HG03460 (cell line): ENCODE measurements at regions not wholly inside any gene's neighbourhood (a gene's known extent, or its start where the extent isn't known, plus 50 kb on each side); places are given as distances from the start of the nearest gene placed in this dataset.

Source experiments
- ATAC-seq: cut with Tn5 transposase; IDR thresholded peaks from one replicate; pipeline ENCODE4 v1.9.1; 2021; ENCODE audit not compliant: unreplicated experiment

DNA sequence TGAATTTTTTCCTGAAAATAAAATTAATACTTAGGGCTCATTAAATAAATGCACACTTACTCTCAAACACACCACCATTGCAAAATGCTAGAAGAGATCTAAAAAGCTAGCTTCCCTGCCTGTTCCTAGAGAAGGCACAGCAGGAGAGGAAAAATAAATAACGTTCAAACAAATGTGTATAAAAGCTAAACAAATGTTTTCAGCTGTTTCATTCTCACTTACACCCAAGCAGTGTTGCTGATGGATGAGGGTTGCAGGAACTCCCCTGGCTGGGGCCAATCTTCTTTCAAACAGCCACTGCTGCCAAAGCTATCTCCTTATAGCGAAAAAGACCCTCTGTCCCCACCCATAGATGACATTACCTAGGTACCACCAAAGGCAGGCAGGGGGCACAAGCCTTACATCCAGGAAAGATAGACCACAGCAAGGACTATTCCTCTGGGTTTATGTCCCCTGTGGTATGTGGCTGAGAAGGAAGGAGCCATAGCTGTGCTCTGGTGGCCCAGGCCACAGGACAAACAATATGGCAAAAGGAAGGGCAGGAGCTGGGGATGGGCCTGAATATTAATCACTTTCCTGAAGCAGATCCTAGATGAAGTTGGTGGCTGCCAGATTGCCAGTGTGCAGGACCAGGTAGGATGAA, 214.6 kb downstream of the TTC32 start:
- no peak for ATAC-seq

DNA sequence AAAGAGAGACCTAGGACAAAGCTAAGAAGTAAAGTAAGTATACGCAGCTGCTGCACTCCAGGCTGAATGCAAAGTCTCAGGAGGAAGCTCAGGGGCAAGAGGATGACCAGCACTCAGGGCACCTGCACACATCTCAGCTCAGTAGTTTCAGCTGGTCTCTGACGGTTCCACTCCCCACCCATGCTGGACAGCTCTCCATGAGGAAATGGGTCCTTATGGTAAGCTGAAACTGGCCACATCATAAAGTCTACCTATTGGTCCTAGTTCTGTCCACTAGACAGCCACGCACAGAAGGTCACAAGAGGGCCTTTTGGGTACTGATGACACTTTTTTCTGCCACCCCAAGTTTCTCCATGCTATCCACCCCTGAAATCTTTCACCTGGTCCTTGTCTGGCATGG, 215.3 kb downstream of the TTC32 start:
- no peak for ATAC-seq

GRCh38 chr2:19685731-19686130, 216.1 kb downstream of the TTC32 start:
- no peak for ATAC-seq

GRCh38 chr2:19684516-19684915, 217.3 kb downstream of the TTC32 start:
- no peak for ATAC-seq

- ATAC-seq, result no peak
Observed at GRCh38 chr2:19683556-19683955, 218.2 kb downstream of the TTC32 start.

DNA sequence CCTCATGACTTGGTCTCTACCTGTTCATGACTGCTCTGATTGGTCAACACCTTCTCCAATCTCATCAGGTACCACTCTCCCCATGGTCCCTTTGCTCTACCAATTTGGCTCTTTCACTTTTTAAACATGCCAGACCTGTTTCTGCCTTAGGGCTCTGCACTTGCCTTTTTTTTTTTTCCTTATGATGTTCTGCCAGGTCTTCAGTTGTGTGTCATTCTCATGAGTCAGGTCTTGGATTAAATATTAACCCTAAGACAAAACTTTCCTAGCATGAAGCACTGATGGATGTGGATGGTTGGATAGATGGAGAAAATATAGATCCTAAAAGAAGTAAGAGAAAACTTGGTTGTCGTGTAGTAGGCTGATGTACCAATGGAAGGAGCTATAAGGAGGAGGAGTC, 219.3 kb downstream of the TTC32 start:
- ATAC-seq, result no peak

DNA sequence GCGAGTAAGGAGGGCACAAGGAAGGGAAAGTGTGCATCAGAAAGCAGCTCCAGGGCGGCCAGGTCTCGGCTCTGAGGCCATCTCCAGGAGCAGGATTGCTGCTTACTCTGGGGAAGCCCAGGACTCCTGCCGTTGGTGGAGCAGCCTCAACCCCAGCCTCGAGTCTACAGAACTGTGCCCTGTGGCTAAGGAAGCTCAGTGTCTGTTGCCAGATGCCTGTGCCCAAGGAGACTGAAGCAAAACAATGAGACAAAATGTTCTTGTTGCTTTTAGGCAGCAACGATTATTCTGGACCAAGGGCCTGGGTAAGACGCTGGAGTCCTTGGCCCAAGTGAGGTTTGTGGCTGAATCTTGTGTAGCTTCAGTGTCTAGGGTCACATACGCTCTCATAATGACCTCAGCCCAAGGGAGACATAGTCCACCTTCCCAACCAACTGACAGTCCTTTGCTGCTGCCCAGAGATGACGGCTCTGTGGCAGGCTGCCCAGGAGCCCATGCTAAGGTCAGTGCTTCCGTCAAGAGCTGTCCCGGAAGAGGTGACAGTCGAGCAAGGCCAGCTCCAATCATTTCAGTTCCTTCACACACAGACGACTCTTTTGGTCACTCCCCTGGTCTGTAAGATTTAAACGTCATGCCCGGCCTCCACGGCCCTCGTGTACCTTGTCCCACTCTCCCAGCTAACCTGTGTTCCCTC, 223.8 kb downstream of the TTC32 start:
- ATAC-seq, result no peak

DNA sequence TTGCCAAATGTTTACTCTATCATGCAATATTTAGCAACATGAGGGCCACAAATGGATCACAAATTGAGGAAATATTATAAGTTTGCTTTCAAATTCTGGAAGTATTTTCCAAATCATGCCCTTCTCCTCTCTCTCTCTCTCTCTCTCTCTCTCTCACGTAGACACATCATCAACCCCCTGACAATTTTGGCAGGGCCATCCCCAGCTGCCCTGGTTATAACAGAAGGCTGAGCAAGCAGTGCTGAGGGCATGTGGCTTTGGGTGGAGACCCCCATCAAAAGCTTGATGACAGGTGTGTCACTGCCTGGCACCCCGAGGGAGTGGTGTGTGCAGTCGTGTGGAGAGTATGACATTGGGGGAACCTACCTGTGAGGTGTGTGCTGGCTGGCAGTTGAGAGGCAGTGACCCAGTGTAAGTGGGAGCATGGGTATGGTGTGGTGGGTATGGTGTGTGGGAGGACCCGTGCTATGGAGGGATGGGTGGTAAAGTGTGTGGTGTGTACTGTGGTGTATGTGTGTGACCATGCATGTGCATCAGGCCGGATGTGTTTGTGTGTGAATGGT, 224.5 kb downstream of the TTC32 start:
- no peak for ATAC-seq

DNA sequence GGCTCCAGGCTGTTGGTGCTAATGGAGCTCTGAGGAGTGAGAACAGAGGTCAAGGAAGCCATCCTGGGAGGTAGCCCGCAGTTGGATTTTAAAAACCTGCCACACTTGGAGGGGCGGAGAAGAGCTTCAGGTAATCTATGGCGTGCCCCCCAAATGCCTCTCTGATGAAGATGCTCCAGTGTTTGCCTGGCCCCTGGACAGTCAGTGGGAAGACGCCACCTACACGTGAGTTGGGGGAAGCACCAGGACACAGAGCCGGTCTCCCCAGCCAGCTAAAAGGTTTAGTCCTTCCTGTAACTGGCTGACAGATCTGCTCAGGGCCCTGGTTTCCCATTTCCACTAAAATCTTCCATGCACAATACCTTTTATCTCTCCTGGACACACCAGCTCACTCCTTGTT, 225.0 kb downstream of the TTC32 start:
- ATAC-seq, result no peak

- no peak for ATAC-seq
Observed at GRCh38 chr2:19675856-19676460, 225.8 kb downstream of the TTC32 start.

DNA sequence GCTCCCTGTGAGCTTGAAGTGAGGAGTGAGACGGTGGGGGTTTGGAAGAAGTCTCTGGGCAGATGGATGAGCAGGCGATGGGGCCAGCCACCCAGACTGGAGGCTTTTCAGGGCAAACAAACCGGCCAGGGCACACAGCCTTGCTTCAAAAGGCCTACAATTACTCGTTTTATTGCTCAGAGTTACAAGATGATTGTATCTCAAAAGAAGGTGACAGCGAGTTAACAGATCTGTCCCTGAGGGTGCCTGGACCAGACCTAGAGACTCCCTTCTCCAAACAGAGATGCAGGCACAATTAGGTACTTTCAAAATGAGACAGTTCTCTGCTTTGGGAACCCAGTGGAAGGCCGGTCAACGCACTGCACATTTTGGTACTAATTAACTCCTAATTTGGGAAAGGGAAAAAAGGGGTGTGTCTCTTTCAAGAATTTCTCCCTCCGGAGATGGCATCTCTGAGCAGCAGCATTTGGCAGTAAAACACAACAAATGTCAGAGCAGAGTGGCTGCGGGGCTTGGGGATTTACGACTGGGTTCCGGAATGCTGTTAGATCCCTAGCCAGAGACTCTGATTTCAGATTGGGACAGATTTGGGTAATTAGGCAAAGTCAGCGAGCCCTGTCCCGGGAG, 226.7 kb downstream of the TTC32 start:
- ATAC-seq, result no peak

- no peak for ATAC-seq
Observed at GRCh38 chr2:19674051-19675002, 227.5 kb downstream of the TTC32 start.

- ATAC-seq, result no peak
Observed at GRCh38 chr2:19673213-19673791, 228.5 kb downstream of the TTC32 start.

DNA sequence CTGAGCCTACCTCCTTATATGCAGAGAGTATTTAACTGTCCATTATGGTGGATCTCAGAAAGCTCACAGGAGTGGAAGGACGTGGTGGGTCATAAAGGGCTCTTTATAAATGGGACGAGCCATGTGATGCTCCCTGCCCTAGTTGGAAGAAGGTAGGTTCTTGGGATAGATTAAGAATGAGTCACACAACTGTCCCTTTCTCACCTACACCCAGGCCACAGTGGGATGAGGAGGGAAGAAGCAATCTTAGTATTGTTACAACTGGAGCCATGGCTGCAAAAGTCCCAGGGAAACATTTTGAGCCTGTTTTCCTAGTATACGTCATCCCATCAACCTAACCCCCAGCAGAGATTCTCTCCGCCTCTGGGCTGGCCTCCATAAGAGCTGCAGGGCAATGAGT, 229.9 kb downstream of the TTC32 start:
- ATAC-seq, result no peak

DNA sequence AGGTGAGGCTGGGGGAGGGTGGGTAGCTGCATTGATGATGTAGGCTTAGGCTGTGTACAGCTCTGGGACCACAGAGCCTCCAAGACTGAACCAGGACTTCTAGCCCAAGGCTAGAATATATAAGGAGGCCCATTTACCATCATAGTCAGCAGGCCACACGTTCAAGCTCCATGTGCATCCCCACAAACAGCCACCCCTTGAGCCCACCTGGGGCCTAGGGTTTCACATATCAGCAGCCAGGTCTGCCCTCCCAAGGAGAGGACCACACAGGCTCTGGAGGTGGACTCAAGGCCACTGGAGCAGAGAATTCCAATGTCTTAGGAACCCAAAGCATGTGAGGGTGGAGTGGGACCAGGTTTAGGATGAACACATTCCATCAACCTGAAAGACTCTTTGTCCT, 230.5 kb downstream of the TTC32 start:
- ATAC-seq, result no peak

GRCh38 chr2:19670303-19670702, 231.5 kb downstream of the TTC32 start:
- ATAC-seq, result no peak

- ATAC-seq, result no peak
Observed at GRCh38 chr2:19669559-19669958, 232.2 kb downstream of the TTC32 start.

DNA sequence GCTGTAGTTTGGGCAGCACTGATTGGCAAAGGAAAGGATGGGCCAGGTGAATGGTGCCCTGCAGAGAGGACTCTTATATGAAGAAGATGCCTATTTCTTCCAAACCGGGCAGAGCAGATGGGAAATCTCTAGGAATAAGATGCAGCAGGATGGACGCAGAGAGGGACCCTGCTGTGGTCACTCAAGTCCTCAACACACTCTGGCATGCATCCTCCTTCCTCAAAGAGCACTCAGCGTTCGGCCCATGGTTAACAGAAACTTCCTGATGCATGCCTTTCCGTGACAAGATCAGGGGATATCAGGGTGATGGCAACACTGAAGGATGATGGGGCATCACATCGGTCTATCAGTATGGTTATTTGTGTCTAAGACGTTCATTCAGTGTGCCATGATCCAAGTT, 232.7 kb downstream of the TTC32 start:
- ATAC-seq, result no peak

DNA sequence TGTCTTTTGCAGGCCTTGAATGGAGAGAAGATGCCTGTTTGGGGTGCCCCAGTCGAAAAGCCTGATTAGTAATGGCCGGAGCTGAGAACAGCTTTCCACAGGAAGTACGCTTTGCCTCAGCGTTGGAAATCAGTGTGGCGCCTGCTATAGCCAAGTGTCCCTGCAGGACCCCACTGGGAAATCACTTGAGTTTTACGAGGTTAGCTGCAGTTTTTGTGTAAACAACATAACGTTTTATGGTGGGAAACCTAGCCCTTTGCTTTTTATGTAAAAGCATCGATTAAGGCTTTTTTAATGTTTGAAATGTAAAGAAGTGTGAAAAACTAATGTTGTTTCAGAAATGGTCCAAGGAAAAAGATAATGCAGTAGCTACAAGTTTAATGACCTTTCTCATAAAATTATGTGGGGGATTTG, 234.2 kb downstream of the TTC32 start:
- ATAC-seq, result no peak

- ATAC-seq, result no peak
Observed at GRCh38 chr2:19667085-19667484, 234.7 kb downstream of the TTC32 start.
